ENCODE measurements at regions not wholly inside any gene's neighbourhood (a gene's known extent, or its start where the extent isn't known, plus 50 kb on each side); places are given as distances from the start of the nearest gene placed in this dataset.
"Not testable (repeated sequence)": the region's sequence is repeated elsewhere in the genome, so short reads cannot be mapped to it uniquely, and the experiment has no call there.

- not testable (repeated sequence) for DNase-seq (ENCODE audit: low spot score)
Observed at GRCh38 chr17:14423156-14423555, 122.3 kb downstream of the HS3ST3B1 start.

GRCh38 chr17:14417336-14417735, 116.5 kb downstream of the HS3ST3B1 start:
- no peak for DNase-seq (ENCODE audit: low spot score)

- DNase-seq (ENCODE audit: low spot score), result no peak
Observed at GRCh38 chr17:14409292-14409691, 108.4 kb downstream of the HS3ST3B1 start.

- DNase-seq (ENCODE audit: low spot score), result no peak
Observed at GRCh38 chr17:14407541-14407940, 106.7 kb downstream of the HS3ST3B1 start.

- DNase-seq (ENCODE audit: low spot score), result no peak
Observed at GRCh38 chr17:14405189-14405588, 104.3 kb downstream of the HS3ST3B1 start.
